HPDE6-E6E7 (cell line): ENCODE measurements at regions not wholly inside any gene's neighbourhood (a gene's known extent, or its start where the extent isn't known, plus 50 kb on each side); places are given as distances from the start of the nearest gene placed in this dataset.
"Not testable (repeated sequence)": the region's sequence is repeated elsewhere in the genome, so short reads cannot be mapped to it uniquely, and the experiment has no call there.

Source experiments
- DNase-seq: peaks from one replicate; pipeline ENCODE4 v3.0.0; 2011; ENCODE audit warnings: missing footprints; ENCODE audit errors: extremely low spot score

DNA sequence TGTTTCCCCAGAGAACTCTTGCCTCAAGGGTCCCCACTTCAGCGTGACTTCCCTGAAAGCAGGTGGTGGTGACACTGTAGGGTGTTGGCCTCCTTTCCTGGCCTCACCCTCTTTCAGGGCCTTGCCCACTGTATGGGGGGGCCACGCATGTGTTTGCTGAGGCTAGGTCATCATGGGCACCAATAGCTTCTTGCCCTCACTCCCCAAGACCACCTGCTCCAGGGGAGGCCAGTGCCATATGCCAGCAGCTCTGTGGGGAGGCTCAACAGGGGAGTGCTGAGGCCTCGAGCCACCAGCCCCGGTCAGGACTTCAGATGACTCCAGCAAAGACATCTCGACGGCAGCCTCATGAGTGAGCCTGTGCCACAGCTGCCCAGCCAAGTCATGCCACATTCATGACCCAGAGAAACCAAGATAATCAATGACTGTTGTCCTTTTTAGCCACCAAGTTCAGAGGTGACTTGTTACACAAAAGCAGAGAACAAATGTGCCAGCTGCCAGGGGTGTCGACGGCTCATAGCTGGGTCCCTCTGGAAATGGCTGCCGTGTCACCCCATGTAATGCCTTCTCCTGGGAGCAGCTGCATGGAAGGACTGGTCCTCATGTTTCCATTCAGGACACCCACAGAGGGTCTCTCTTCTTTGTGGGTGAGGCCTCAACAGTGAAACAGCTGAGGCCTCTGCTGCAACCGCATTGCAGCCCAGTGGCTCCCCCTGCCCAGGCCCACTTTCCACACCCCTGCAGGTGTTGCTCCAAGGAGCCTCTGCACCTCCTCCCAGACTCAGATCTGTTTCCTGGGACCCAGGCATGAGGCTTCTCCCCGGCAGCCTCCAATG is 162.2 kb downstream of the LAT start:
- DNase-seq: not testable (repeated sequence)

DNA sequence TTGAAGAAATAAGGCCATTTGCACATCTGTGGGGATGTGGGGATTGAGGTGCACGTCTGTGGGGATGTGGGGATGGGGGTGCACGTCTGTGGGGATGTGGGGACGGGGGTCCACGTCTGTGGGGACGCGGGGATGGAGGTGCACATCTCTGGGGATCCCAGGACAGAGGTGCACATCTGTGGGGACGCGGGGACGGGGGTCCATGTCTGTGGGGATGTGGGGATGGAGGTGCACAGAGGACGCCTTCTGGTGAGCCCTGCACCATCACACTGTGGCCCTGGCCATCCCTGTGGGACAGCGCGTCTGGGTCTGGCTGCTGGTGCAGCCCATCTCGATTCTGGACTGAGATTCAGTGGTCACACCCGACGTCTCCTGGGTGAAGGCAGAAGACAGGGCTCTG is 161.4 kb downstream of the LAT start:
- no peak for DNase-seq

DNA sequence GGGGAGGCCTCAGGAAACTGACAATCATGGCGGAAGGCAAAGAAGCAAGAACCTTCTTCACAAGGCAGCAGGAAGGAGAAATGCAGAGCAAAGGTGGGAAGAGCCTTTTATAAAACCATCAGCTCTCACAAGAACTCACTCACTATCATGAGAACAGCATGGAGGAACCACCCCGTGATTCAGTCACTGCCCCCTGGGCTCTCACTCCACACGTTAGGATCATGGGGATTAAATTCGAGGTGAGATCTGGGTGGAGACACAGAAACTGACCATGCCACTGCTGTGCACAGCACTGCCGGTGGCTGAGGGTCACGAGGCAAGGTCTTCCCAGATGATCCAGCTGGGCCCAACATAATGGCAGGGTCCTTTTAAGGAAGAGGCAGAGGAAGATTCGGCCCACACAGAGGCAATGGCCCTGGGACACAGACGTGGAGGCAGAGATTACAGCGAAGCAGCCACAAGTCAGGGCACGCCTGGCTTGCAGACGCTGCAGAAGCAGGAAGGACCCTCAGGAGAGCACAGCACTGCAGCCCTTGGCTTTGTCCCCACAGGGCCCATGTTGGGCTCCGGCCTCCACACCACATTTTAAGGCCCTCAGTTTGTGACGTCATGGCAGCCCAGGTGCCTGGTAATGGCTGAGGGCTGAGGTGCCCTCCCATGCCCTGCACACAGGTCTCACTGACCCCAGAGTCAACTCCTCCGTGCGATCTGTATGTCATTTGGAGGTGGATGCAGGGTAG is 160.8 kb downstream of the LAT start:
- not testable (repeated sequence) for DNase-seq

DNA sequence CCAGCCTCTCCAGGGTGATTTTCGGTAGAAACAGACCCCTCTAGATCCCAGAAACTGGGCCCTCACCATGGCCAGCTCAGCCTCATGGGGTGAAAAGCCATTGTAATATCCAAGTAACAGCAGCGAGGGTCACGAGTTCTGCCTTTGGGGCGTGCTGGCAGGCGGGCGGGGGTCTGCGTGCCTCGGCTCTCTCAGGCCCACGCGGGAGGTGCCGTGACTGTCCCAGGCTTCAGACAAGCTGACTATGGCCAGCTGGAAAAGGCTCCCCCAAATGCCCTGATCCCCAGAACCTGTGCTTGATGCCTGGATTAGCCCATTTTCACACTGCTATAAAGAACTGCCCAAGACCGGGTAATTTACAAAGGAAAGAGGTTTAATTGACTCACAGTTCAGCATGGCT is 160.2 kb downstream of the LAT start:
- not testable (repeated sequence) for DNase-seq

DNA sequence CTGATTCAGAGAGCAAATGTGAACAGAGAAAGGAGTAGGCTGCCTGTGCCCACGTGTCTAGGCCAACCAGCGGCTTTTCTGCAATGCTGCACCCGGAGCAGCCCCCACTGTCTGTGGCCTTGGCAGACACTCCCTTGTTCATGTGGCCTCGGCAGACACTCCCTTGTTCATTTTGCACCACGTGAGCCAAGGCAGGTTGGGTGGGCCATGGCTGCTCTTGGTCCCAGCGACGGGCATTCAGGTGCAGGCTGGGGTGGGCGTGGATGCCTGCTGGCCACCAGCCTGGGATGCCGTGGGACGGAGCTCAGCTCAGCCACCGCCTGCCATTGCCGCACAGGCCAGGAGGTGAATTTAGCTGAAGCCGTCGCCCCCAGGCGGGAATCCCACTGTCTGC is 159.8 kb downstream of the LAT start:
- not testable (repeated sequence) for DNase-seq

DNA sequence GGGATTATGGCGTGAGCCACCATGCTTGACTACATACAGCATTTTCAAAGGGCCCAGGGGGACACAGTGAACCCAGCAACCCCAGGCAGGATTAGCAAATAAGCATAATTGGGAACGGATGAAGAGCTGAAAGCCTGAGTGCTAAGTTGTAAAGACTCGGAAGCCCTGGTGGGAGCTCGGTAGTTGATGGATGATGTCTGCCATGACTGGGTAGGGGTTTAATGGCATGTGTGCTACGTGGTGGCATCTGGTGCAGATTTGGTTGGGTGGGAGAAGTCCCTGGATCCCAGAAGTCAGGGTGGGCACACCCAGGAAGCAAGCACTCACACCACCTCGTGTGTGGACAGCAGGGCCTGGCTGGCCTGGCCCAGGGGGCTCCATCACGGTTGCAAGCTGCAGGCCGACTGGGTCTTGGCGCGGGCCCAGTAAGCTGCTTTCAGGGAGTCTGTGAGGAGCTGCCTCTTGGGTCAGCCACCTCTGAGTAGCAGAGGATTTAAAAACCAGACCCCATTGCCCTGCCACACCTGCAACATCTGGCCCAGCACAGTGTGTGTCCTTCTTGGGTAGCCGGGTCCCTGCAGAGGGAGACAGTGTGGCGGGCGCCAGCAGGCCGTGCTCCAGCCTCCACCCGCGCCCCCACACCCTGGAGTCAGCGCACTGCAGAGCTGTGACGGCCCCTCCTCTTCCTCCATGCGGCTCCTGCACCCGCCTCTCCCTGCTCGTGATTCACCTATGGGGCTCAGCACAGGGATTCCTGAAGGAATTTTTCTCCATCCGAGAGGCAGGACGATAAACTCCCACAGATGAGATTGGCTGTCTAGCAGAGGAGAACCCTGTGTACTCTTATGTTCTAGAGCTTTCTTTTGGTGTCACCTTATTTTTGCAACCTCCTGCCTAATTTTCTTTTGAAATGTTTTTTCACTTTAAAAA is 159.2 kb downstream of the LAT start:
- DNase-seq: not testable (repeated sequence)

DNA sequence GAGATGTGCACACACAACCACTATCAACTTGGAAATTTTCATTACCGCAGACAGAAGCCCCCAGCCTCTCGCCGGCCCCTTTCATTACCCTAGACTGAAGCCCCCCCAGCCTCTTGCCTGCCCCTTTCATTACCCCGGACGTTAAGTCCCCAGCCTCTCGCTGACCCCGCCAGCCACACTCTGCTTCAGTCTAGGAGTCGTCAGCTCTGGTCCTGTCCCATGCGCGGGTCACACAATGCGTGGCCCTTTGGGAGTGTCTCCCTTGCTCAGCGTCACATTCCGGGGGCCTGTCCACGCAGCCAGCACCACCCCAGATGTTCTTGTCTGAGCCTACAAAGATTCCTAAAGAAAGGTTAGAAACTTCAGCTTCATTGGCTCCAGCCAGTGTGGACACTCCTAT is 157.7 kb downstream of the LAT start:
- not testable (repeated sequence) for DNase-seq

DNA sequence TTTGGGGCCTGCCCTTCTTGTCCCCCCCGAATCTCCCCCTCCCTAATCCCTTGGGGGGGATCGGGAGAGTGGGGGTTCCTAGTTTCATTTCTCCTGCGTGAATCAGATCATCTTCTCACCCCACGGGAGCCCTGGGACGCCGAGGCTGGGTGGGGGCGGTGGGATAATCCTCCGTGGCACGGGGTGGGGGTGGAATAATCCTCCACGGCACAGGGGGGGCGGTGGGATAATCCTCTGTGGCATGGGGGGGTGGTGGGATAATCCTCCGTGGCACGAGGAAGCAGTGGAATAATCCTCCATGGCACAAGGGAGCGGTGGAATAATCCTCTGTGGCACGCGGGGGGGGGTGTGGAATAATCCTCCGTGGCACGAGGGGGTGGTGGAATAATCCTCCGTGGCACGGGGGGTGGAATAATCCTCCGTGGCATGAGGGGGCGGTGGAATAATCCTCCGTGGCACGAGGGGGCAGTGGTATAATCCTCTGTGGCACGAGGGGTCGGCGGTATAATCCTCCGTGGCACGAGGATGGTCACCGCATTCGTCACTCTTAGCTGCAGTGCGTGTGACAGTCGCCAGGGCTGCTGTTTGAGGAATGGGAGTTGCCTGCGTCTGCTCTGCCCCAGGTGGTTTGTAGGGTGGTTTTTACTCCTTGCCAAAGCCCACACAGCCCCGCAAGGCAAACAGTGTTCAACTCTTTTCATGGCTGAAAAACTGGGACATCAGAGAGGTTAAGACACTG is 156.9 kb downstream of the LAT start:
- no peak for DNase-seq

DNA sequence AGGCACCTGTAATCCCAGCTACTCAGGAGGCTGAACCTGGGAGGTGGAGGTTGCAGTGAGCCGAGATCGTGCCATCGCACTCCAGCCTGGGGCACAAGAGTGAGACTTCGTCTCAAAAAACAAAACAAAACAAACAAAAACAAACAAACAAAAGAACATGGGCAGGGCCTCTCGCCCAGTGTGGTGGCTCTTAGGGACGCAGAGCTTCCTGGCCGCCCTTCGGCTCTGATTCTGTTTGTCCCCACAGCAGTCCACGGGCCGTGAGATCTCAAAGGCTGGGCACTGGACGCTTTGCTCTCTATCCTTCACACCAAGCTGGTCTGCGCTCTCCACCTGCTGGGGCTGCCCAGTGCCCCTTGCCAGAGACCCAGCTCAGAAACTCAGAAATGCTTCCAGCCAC is 156.3 kb downstream of the LAT start:
- not testable (repeated sequence) for DNase-seq

DNA sequence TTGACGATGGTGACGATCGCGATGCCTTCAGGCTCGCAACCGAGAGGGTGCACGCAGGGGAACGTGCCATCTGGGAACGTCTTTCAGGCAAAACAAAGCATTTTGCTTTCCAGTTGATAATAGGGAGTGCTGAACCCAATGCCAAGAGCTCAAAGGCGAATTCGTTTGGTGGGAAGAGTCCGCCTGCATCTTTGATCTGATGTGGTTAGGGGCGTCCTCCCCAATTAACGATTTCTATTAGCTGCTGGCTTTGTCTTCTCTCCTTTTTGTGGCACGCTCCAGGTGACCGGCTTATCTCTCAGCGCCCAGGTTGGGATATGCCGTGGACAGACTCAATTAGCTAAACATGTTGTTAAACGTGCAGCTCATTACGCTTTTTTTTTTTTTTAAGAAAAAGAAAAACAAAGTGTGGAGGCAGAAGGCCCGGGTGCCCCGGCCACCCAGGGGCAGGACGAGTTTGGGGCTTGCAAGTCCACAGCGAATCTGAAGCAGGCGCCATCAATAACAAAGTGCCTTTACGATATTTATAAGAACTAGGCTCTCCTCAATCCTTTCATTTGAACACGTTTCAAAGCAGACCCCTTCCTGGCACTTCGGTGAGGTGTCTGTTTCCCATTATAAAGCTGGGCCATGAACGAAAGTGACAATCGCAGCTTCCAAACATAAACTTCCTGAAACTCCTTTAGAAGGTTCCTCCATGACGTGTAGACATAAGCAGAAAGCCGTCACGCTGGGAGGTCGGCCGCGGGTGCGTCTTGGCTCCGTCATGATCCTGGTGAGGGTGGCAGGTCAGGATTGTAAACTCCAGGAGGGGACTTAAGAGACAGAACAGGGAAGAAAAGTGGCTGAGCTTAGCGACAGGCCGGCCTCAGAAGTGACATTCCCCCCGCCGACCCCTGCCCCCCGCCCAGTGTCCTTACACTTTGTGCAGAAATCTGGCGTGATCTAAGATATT is 155.3 kb downstream of the LAT start:
- not testable (repeated sequence) for DNase-seq

DNA sequence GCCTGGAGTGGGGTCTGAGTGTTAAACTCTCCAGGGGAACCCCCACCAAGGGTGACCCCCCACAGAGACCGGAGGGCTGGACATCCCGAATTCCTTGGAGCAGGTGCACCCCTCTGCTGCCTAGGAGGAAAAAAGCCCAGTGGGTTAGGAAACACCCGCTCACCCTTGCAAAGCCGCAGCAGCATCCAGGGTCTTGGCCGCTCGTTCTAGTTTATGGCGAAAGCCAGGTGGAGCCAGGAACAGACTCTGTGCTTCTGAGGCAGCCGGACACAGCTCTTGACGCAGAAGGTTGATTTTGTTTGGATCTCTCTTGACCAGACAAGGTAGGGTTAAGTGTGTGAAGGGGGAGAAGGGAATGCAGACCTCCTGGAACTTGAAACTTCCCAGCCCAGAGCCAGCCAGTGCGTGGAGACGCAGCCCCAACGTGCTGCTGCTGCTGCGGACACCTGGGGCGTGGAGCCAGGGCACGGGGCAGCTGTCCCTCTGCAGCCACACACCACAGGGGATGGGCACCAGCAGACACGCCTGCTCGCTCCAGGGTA is 154.5 kb downstream of the LAT start:
- DNase-seq: no peak

DNA sequence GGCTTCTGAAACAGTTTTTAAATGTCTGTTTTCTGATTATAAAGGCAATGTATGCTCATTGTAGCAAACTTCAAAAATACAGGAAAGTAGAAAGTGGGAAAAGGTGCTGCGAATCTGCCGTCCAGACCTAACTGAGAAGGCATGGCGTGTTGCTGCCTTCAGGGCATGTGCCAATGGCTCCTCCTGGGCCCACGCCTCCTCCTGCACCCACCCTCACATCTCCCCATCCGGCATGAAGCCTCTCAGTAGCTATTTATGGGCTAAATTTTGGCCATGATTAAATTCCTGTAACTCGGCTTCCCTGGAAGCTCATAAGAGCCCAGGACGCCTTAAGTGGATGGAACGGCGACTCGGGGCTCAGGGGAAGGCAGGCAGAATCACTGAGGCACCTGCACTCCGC is 153.8 kb downstream of the LAT start:
- DNase-seq: not testable (repeated sequence)

DNA sequence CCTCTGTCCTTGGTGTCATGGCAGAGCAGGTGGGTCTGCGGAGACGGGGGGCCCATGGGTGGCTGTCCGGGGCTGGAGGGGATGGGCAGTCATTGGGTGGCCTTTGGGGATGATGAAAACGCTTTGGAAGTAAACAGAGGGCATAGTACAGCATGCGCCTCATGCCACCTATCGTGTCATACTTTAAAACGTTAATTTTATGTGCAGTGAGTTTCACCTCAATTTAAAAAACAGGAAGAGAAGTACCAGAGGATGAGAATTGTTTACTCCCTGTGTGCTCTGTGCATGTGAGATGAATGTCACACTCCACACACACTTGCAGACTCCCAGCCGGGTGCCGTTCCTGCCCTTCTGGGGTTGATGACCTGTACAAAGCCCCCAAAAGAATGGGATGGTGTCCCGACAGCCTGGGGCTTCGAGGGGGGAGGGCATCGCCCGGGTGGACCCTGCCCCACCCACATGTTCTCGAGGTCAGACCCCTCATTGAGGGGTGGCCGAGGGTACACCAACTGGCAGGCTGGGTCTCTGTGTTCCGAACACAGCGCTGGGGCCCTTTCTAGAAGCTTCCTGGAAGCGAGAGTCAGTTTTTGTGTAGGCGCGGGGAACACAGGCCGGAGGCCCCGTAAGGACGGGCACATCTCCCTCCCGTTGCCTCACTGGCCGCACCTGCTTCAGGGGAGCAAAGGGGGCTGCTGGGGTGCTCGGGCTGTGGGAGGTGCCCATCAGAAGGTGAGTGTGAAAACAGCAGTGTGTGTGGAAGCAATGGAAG is 153.2 kb downstream of the LAT start:
- DNase-seq: not testable (repeated sequence)

DNA sequence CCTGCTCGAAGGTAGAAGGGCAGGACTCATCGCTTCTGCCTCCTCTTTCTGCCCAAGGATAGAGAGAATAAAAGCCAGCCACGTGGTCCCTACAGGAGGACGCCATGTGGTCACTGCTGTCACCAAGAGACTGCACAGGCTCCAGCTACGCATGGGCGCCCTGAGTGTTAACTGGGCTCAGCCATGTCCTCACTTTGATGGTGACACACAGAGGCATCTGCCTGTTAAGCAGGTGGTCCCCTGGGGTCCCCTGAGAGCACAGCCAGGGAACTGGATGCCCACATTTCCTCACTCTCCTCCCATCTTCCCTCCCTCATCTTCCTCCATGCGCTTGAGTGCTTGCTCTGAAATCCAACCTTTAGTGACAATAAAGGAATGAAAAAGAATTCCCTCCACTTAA is 152.6 kb downstream of the LAT start:
- DNase-seq: not testable (repeated sequence)

DNA sequence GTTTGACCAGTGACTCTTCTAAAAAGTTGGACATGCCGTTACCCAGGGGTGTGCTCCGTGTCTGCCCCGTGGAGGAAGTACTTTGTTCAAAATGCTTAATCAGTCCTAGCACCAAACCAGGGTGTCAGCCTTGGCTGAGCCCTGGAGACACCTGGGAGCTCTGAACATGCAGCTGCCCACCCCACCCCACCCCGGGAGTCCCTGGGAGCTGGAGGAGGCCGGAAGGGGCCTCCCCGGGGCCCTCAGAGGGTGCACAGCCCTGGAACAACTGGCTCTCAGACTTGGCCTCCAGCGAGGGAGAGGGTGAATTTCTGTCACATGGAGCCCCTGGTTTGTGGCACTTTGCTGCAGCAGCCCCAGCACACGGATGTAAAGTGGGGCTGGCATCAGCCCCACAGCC is 152.1 kb downstream of the LAT start:
- DNase-seq: not testable (repeated sequence)

DNA sequence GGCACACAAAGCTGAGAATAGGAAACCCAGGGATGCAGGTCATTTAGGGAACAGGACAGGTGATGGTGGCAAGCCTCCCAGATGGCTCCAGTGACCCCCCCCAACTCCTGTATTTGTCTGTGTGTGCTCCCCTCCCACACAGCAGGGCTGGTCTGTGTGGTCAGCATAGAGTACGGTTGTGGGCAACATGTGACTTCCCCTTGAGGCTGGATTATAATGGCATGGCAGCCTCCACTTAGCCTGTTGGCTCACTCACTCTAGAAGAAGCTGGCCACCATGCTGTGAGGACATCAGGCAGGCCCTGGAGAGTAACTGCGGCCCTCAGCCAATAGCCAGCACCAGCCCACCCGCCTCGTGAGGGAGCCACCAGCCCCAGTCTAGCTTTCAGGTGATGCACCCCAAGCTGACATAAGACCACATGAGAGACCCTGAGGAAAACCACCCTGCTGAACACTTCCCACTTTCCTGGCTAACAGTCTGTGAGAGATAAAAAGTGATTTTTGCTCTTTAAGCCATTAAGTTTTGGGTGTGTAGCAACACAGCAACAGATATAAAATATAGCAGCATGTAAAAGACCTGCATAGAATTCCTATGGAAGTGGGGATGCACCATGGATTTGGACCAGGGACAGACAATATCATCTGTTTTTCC is 151.3 kb downstream of the LAT start:
- DNase-seq: not testable (repeated sequence)

DNA sequence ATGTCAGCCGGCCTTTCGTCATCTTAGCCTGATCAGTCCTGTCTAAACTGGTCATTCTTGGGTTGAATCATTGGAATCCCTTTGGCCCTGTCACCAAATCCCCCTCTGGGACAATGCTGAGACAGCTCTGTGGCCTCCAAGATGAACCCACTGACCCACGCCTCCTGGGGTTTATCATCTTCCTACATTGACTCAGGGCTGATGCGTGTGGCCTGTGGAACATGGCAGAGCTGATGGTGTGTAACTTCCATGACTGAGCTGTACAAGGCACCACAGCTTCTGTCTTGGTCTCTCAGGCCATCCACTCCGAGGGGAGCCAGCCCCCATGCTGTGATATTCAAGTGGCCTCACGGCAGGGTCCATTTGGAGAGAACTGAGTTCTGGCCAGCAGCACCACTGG is 150.2 kb downstream of the LAT start:
- not testable (repeated sequence) for DNase-seq

DNA sequence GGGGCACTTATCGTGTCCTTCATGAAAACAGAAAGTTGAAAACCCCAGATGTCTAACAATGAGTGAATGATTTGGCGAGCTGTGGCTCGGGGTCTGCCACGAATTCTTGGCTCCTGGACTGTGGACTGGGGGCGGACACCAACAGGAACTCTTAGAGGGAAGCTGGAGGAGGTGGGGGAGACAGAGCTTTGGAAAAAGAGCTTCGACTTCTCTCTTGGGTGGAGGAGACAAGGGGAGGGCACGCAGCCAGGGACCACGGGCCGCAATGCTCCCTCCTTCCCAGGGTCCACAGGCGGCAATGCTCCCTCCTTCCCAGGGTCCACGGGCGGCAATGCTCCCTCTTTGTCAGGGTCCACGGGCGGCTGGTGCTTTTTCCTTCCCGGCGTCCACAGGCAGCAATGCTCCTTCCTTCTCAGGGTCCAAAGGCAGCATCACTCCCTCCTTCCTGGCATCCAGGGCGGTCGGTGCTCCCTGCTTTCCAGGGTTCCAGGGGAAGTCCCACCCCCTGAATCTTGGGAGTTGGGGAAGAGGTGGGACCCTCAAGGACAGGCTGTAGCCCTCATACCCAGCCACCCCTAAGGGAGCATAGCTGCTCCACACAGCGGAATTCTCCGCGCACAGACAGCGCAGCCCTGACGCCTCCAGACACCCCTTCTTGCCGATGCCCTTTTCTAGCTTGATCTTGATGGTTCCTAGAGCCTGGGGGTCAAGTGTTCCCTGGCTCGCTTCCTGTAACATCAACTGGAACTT is 149.0 kb downstream of the LAT start:
- DNase-seq: not testable (repeated sequence)
